GM19240 (cell line): ENCODE measurements at regions not wholly inside any gene's neighbourhood (a gene's known extent, or its start where the extent isn't known, plus 50 kb on each side); places are given as distances from the start of the nearest gene placed in this dataset.

ENCODE experiments used
- DNase-seq: peaks from one replicate; pipeline ENCODE4 v3.0.0; 2011; ENCODE audit warnings: low spot score; ENCODE audit not compliant: insufficient read length

DNA sequence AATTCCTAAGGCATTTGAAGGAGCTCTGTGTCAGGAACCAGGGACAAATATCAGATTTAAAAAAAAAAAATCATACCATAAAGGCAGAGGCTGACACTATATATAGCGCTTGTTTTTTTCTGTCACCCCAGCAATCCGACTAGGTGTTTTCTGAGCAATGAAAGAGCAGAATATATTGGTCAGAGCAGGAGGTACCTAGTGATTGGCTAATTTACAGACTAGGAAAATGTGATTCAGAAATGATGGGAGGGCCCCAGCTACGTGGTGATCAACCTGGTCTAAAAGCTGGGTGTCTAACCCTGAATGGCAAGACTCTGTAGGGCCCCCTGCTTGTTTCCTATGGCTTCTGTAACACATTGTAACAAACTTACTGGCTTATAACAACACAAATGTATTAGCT, 195.5 kb upstream of the XYLT1 start:
- no peak for DNase-seq

DNA sequence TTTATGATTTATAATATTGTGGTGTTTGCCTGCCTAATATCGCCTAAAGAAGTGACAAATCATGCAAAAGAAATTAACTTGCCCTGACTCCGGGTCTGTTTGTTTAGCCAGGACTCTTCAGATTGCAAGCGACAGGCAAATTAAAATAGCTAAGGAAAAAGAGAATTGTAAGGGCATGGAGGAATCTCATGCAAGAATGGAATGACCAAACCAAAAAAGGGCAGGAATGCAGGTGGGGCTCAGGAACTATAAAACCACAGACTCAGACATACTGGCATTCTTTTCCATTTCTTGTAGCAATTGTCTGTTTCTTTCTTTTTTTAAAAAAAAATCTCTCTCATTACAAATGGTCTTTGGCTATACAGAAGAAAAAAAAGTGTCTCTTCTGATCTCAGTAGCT, 188.1 kb upstream of the XYLT1 start:
- DNase-seq, result no peak

DNA sequence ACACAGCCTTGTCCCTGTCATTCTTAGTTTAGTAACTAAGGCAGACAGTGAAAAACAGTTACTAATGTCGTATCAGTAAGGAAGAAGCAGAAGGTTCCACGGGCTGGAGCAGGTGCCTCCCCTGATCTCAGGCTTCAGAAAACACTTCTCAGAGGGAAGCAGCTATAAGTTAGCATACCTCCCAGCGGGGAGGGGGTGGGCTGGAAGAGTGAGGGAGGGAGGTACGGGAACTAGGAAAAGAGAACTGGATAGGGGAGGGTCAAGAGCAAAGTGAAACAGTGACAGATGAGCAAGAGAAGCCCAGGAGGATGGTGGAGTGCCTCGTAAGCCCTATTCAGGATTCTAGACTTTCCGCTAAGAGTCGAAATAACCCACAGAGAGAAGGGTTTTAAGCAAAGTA, 186.3 kb upstream of the XYLT1 start:
- no peak for DNase-seq

DNA sequence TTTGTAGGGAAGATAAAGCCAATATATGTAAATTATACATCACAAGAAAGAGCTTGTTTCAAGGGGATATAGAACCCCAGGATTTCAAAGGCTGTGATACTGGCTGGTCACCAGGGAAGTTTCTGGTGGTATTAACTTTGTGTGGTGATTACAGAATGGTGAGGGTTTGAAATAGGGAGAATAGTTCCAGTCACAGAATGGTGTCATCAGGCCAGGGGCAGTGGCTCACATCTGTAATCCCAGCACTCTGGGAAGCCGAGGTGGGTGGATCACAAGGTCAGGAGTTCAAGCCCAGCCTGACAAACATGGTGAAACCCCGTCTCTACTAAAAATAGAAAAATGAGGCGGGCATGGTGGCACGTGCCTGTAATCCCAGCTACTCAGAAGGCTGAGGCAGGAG, 183.8 kb upstream of the XYLT1 start:
- DNase-seq, result no peak

DNA sequence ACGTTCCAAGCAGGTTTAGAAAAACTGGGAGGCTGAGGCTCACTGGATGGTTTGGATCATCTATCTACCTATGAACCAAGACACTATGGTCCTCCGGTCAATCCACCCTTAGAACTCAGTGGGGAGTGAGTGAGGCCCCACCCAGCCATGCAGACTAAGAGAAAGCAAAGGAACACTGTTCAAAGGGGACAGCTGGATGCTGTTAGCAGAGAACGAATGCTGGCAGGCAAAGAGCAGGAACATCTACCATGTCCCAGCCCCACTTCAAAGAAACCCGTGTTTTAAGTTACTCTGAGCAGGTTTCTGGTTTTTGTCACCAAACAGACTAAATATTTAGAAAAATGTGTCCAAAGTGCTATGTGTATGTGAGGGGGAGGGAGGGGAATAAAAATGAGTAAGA, 183.4 kb upstream of the XYLT1 start:
- no peak for DNase-seq

DNA sequence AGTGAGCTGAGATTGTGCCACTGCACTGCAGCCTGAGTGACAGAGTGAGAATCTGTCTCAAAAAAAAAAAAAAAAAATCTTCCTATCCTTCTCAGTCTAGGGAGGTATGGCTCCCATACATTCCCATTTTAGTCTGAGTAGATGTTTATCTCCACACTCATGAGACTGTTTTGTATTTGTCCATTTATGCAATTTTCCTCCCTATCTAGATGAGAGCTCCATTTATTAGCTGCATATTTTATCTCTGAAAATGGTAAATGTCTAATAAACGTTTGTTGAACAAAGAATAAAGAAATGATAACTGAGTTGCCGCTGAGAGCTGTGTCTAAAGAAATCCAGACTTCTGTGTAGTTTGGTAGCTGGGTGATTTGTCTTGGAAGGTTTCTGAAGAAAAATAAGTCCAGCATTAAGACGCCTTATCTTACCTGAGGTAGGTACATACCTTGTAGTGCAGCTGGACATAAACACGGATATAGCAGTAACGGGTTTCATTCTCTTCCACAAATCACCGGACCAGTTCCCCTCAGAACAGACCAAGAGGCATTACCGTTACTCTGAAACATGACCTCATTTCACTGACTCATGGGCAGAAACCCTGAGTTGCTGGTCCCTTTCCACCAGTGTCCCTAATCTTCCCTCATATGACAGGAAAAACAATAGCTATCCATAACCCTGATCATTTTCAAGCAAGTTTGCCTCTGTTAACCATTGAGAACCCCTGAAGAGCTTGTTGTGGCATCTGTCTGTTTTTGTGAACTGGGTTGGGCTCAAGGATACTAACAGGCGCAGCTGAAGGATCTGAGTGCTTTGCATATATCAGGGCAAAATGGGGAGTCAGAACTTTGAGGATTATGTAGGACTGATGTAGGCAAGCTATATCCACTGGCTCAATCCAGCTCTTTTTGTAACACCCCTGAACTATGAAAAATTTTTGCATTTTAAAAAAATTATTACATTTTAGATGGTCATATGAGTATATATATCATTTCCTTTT, 177.4 kb upstream of the XYLT1 start:
- DNase-seq, result no peak

DNA sequence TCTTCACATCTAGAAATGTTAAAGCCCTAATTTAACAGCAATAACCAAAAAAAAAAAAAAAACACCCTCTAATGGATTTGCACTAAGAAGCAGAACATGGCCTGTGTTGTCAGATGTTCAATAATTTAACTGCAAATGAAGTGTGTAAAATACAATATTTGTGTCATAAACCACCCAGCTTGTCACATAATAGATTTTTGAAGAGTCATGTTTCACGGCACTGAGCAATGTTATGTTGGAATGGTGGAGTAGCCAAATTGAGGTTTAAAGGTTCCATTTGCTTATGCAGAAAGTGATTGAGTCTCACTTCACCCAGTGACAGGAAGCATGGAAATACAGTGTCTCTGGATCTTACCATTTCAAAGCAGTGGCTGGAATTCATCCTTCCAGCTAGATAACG, 173.2 kb upstream of the XYLT1 start:
- DNase-seq, result no peak

DNA sequence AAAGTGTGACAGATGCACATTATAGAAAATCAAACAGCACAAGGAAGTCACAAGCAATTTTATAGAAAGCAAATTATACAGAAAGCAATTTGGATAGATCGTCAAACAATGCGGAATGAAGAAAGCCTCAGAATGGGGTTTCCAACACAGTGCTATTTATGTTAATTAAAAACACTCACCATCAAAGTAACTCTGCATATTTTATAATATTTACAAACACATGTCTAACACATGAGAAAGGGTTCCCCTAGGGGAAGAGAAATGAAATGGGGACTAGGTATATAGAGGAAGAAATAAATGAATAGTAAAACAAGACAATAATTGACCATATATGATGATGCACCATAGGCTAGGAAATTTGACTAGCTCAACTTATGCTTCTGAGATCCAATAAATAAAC, 171.2 kb upstream of the XYLT1 start:
- DNase-seq, result no peak

DNA sequence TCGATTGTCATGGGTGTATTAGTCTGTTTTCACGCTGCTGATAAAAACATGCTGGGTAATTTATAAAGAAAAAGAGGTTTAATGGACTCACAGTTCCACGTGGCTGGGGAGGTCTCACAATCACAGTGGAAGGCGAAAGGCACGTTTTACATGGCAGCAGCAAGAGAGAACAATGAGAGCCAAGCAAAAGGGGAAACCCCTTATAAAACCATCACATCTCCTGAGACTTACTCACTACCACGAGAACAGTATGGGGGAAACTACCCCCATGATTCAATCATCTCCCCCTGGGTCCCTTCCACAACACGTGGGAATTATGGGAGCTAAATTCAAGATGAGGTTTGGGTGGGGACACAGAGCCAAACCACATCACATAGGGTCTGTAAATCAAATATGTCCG, 167.4 kb upstream of the XYLT1 start:
- DNase-seq, result no peak

DNA sequence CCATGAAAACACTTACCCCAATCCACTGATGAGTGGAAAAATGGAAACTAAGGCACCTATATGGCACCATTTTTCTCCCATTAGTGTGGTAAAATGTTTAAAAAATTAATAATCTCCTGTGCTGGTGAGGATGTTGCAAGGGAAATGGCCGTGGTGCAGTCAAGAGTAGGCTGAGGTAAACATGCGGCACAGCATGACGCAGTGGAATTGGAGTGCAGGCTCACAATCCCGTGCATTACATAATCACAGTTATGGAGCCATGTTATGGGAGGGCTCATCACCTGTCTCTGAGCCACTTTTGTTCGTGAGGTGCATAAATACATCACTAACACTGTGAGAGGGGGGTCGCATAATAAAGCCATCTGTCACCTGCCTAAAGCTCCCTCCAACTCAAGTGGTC, 164.4 kb upstream of the XYLT1 start:
- DNase-seq, result no peak

DNA sequence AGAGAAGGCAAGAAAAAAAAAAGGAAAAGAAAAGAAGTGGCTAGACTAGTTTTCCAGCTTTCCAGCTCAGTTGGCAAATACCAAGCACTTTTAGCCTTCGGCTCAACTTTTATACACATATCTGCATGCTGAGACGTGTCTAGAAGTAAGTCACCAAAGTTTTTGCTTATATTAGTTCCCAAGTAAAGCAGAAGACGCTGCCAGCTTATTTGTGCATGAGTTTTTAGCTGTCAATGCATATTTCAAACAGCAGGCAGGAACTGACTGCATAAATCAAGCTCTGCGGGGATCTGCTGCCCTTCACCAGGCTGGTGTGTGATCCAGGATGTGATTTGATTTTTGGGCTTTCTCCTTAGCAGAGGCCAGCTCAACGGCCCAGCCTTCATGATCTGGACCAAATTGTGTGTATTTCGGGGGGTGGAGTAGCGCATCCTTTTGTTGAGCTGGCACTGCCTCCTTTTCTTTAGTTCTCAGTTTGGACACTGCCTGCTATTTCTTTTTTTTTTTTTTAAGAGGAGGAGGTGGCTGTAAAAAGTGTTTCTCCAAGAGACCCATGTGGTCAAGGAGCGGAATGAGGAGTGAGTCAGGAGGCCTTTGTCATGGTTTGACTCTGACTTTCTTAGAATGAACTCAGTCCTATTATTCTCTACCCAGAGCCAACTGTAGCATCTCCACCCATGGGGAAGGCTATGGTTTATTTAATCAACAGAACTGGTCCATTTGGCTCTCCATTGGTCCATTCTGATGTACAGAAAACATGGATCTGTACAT, 162.6 kb upstream of the XYLT1 start:
- no peak for DNase-seq

DNA sequence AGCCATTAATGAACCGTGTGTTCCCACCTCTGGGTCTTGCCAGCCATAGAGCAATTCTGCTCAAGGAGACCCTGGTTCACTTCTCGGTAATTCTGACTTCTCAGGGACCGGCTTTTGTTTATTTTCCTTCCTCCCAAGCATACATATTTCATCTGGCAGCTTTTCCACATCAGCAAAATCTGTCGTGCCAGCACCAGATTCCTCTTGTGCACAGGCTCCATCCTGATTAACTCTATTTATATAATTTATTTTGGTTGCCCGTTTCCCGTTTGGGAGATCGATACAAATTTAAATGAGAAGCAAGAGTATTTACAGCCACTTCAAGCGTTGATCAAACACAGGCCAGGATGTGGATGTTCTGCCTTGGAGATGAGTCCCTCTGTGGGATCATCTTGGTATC, 161.9 kb upstream of the XYLT1 start:
- no peak for DNase-seq

DNA sequence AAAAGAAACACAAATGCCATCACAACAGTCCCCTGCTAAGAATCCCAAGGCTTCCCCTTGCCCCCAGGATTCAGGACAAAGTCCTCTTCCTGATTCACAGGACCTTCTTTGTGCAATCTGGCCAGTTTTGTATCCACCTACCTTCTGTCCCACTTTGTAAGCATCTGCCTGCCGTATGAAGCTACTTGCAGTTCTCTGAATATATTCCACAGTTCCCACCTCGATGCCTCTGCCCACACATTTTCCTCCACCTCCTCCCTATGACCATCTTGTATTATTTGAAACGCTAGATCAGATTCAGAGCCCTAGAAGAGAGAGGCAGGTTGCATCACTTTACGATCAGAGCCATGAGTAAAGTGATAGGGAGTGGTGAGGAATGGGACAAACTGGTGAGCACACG, 159.2 kb upstream of the XYLT1 start:
- no peak for DNase-seq

DNA sequence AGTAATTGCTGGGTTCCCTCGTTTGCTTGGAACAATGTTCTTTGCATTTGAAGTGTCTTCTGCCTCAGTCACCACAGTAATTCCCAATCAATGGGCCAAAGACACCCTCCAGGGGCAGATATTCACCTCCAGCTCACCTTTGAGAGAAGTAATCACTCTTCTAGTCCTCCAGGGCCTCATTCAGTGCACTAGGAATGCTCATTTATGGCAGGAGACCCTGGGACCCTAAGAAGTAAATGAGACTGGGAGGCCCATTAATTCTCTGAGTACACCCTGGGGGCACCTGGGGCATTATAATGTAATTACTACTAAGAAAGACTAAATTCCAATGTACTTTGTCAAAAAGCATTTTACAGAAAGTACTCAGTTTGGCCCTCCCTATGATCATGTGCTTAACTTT, 158.2 kb upstream of the XYLT1 start:
- DNase-seq, result no peak

DNA sequence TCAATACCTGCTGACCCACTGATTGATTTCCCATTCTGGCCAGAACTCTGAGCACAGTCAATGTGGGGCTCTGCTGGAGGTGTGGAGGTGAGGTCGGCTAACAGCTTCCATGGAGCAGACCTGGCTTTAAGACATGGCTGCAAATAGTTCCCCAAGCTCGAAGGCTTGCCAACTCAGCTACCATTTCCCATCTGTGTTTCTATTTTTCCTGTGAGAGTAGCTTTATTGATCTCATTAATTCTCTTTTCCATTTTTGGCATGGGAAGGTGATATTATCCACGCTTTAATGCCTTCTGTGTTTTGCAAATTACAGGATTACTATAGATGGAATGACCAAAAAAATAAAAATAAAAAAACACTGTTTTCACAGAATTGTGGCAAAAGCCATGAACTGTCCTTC, 151.6 kb upstream of the XYLT1 start:
- DNase-seq, result no peak

DNA sequence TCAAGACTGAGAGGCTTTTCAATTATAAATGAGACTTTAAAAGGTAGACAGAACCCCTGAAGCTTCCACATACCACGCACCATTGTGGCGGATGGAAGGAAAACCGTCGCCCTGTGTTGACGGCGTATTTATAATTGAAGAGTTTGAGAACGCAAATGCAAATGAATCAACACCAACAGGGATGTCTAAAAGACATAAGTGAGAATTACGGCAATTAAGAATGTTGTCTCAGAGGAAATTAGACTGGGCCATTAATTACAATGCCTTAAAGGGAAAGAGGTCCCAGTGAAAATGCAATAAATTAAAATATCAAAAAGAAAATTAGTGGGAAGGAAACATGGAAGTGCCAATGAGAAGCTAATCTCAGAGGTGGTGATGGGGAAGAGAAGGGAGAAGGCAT, 148.5 kb upstream of the XYLT1 start:
- DNase-seq, result no peak

DNA sequence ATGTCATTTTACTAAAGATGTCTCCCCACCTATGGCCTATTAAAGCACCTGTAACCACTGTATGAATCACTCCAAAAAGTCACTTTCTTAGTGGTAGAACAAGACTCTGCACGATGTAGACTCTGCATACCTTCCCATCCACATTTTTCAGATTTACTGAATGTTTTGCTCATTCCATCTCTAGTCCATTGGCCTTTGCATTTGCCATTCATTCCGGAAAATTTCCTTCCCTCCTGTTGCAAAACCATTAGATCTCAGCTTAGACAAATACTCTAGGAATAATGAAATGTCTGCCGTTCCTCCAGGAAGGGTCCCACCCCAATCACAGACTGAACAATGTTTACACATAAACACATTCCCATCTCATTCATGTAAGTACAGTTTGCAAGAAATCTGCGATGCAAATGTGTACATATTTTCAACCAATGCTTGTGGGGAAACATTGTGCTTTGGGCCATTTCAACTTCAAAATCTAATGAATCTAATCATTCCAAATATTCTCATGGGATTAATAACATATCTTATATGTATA, 146.3 kb upstream of the XYLT1 start:
- DNase-seq, result no peak

DNA sequence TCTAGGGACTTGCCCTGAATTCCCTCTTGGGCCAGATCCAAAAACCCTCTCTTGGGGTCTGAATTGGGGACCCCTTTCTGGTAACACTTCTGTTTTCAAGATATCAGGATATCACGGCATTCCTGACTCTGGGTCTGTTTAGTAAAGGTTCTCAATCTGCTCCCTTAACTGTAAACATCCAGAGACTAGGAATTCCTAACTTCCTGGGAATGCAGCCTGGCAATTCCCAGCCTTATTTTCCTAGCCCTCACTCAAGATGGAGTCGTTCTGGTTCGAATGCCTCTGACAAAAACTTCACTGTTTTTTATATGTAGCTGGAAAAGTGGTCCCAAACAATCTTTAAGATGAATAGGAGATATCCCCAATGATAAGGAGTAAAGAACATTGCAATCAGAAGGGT, 141.6 kb upstream of the XYLT1 start:
- no peak for DNase-seq

DNA sequence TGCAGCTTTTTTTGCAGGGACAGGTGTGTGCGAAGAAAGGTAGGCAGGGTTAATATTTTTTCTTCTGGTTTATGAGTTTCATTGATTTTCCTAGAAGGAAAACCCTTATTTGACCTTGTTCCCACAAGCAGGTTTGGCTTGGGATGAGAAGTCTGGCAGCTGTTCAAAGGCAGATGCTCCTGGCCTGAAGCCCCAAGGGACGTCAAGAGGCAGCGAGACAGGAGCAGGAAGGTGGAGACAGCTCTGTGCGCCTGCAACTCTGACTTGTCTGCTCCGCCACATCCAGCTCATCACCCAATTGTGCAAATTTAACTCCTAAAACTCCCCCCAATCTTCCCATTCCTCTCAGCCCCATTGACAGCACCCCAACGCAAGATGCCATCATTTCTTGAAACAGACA, 136.8 kb upstream of the XYLT1 start:
- no peak for DNase-seq

DNA sequence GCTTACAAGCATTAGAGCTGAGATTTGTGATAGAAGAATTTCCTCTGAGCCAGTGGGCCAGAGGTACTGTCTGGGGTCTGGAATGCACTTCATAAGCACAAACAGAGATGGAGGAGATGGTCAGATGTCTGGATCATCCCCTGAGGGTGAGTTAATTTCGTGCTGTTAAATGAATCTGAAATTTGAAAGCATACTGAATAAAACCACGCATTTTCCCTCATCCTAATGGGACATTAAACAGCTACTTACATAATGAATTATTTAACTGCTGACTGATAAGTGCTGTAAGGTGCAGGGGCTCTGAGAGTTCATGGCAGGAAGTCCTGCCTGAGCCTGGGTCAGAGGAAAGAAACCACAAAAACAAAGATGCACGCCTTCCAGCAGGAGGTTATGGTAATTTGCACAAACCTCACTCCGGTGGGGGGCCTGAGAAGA, 136.3 kb upstream of the XYLT1 start:
- DNase-seq, result no peak

DNA sequence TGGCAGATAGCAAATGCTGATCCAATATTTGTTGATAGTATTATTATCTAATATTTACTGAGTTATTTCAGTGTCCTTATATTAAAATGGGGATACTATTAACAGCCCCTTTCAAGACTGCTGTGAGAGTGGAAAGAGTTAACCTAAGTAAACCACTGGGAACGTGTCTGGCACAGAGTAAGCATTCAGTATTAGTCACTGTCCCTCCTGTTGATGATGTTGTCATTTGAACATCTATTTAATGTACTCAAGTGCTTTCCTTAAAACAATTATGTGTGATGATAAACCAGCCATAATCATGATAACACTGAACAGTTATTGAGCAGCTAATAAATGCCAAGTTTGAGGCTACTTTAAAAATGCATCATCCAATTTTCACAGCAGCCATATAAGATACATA, 135.7 kb upstream of the XYLT1 start:
- no peak for DNase-seq

DNA sequence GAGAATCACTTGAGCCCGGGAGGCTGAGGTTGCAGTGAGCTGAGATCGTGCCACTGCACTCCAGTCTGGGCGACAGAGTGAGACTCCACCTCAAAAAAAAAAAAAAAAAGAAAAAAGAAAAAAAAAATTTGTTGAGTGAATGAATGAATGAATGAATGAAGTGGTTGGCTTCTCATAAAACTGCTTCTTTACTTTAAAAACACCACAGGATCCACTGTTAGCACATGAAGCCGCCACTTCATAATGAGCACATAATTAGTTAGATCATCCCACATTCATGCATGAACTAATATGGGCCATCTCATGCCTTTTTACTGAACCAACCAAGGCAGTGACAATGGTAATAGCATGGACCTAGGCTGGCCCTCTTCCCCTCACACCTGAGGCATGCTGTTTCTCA, 135.0 kb upstream of the XYLT1 start:
- DNase-seq, result no peak
